Activated naive CD4-positive, alpha-beta T cell treated with anti-CD3 and anti-CD28 coated beads, Interleukin-2, amount 10 ng/mL, durations not matched to agents 7 days and 5 days (primary cell): ENCODE measurements at regions not wholly inside any gene's neighbourhood (a gene's known extent, or its start where the extent isn't known, plus 50 kb on each side); places are given as distances from the start of the nearest gene placed in this dataset.

Experiments
- CTCF ChIA-PET: fragments of 350-600 bp; sonication (Branson Sonifier 250); formaldehyde crosslinking; loops from one replicate; lab custom pipeline; 2021; ENCODE audit warnings: antibody characterized with exemption; lab: Charles Lee
- DNase-seq: peaks from one replicate; pipeline ENCODE4 v3.0.0-alpha.2; 2020
- H3K27ac Mint-ChIP-seq: one replicate; pipeline ENCODE4 v1.8.0; 2021; ENCODE audit warnings: mild to moderate bottlenecking, moderate library complexity, mixed read lengths
- H3K27me3 Mint-ChIP-seq: one replicate; pipeline ENCODE4 v1.8.0; 2021; ENCODE audit warnings: mild to moderate bottlenecking, mixed read lengths
- H3K36me3 Mint-ChIP-seq: one replicate; pipeline ENCODE4 v1.8.0; 2021; ENCODE audit warnings: mixed read lengths
- H3K4me1 Mint-ChIP-seq: one replicate; pipeline ENCODE4 v1.8.0; 2021; ENCODE audit warnings: mixed read lengths
- H3K4me3 Mint-ChIP-seq: one replicate; pipeline ENCODE4 v1.8.0; 2021; ENCODE audit warnings: mild to moderate bottlenecking, moderate library complexity, mixed read lengths
- H3K9me3 Mint-ChIP-seq: one replicate; pipeline ENCODE4 v1.8.0; 2021; ENCODE audit warnings: mixed read lengths

- Mint-ChIP-seq H3K4me1 (no peaks in the 10 kb centered on the region), H3K4me3 (no peak overlapping the region), H3K36me3 (no peaks in the 10 kb centered on the region), H3K27ac (no peak overlapping the region), H3K9me3 (no peaks in the 10 kb centered on the region), H3K27me3 (no peaks in the 10 kb centered on the region)
- DNase-seq, result no peak
- CTCF ChIA-PET, result interaction anchor here (0.7 kb wide), 1 partner anchor 288 kb away, joined by 3 read pairs; no protein-coding TSS in a partner anchor
Observed at GRCh38 chr7:93008833-93009232, 108.9 kb downstream of the SAMD9 start.

GRCh38 chr7:93006480-93007095 is 111.2 kb downstream of the SAMD9 start:
- H3K4me1 Mint-ChIP-seq, result no peaks in the 10 kb centered on the region
- no peaks in the 10 kb centered on the region for H3K9me3 Mint-ChIP-seq
- CTCF ChIA-PET, result no interaction called here
- no peaks in the 10 kb centered on the region for H3K36me3 Mint-ChIP-seq
- no peaks in the 10 kb centered on the region for H3K27me3 Mint-ChIP-seq
- H3K27ac Mint-ChIP-seq, result no peak overlapping the region
- no peak for DNase-seq
- no peak overlapping the region for H3K4me3 Mint-ChIP-seq

- Mint-ChIP-seq H3K4me3 (no peak overlapping the region), H3K9me3 (no peaks in the 10 kb centered on the region), H3K27me3 (peaks cover 3% of the 10 kb centered on the region), H3K36me3 (no peaks in the 10 kb centered on the region), H3K27ac (no peak overlapping the region), H3K4me1 (no peaks in the 10 kb centered on the region)
- DNase-seq, result no peak
- CTCF ChIA-PET, result no interaction called here
Observed at GRCh38 chr7:93004906-93005305, 112.9 kb downstream of the SAMD9 start.

GRCh38 chr7:92997719-92998118 is 120.1 kb downstream of the SAMD9 start:
- no peak for DNase-seq
- no peak overlapping the region for H3K4me3 Mint-ChIP-seq
- peaks cover 21% of the 10 kb centered on the region for H3K27me3 Mint-ChIP-seq
- no peaks in the 10 kb centered on the region for H3K4me1 Mint-ChIP-seq
- H3K9me3 Mint-ChIP-seq, result no peaks in the 10 kb centered on the region
- CTCF ChIA-PET, result no interaction called here
- H3K36me3 Mint-ChIP-seq, result no peaks in the 10 kb centered on the region
- H3K27ac Mint-ChIP-seq, result no peak overlapping the region

GRCh38 chr7:92997152-92997551 is 120.6 kb downstream of the SAMD9 start:
- H3K4me3 Mint-ChIP-seq, result no peak overlapping the region
- DNase-seq, result no peak
- H3K4me1 Mint-ChIP-seq, result no peaks in the 10 kb centered on the region
- H3K27ac Mint-ChIP-seq, result no peak overlapping the region
- peaks cover 21% of the 10 kb centered on the region for H3K27me3 Mint-ChIP-seq
- no peaks in the 10 kb centered on the region for H3K36me3 Mint-ChIP-seq
- CTCF ChIA-PET, result no interaction called here
- H3K9me3 Mint-ChIP-seq, result no peaks in the 10 kb centered on the region

- Mint-ChIP-seq H3K4me3 (no peak overlapping the region), H3K27ac (no peak overlapping the region), H3K9me3 (no peaks in the 10 kb centered on the region), H3K27me3 (peaks cover 19% of the 10 kb centered on the region), H3K36me3 (no peaks in the 10 kb centered on the region), H3K4me1 (no peaks in the 10 kb centered on the region)
- CTCF ChIA-PET, result no interaction called here
- DNase-seq, result no peak
Observed at GRCh38 chr7:92994901-92995300, 122.9 kb downstream of the SAMD9 start.

GRCh38 chr7:92992932-92993331 is 124.8 kb downstream of the SAMD9 start:
- CTCF ChIA-PET, result no interaction called here
- H3K27ac Mint-ChIP-seq, result no peak overlapping the region
- no peaks in the 10 kb centered on the region for H3K4me1 Mint-ChIP-seq
- H3K4me3 Mint-ChIP-seq, result no peak overlapping the region
- no peak for DNase-seq
- peaks cover 14% of the 10 kb centered on the region for H3K27me3 Mint-ChIP-seq
- H3K9me3 Mint-ChIP-seq, result no peaks in the 10 kb centered on the region
- H3K36me3 Mint-ChIP-seq, result no peaks in the 10 kb centered on the region

GRCh38 chr7:92992483-92992882 is 125.3 kb downstream of the SAMD9 start:
- no peak for DNase-seq
- H3K4me3 Mint-ChIP-seq, result no peak overlapping the region
- H3K27me3 Mint-ChIP-seq, result peaks cover 9% of the 10 kb centered on the region
- H3K36me3 Mint-ChIP-seq, result no peaks in the 10 kb centered on the region
- H3K9me3 Mint-ChIP-seq, result no peaks in the 10 kb centered on the region
- H3K4me1 Mint-ChIP-seq, result no peaks in the 10 kb centered on the region
- CTCF ChIA-PET, result no interaction called here
- H3K27ac Mint-ChIP-seq, result no peak overlapping the region

GRCh38 chr7:92991190-92991589 is 126.6 kb downstream of the SAMD9 start:
- CTCF ChIA-PET, result no interaction called here
- Mint-ChIP-seq H3K36me3 (no peaks in the 10 kb centered on the region), H3K27ac (no peak overlapping the region), H3K27me3 (peaks cover 8% of the 10 kb centered on the region), H3K9me3 (no peaks in the 10 kb centered on the region), H3K4me1 (no peaks in the 10 kb centered on the region), H3K4me3 (no peak overlapping the region)
- DNase-seq, result no peak

- Mint-ChIP-seq H3K36me3 (no peaks in the 10 kb centered on the region), H3K4me3 (no peak overlapping the region), H3K4me1 (no peaks in the 10 kb centered on the region), H3K9me3 (no peaks in the 10 kb centered on the region), H3K27ac (no peak overlapping the region), H3K27me3 (peaks cover 7% of the 10 kb centered on the region)
- no peak for DNase-seq
- CTCF ChIA-PET, result no interaction called here
Observed at GRCh38 chr7:92988941-92989545, 128.7 kb downstream of the SAMD9 start.

GRCh38 chr7:92988051-92988450 is 129.7 kb downstream of the SAMD9 start:
- DNase-seq, result no peak
- Mint-ChIP-seq H3K27me3 (peaks cover 7% of the 10 kb centered on the region), H3K4me3 (no peak overlapping the region), H3K9me3 (no peaks in the 10 kb centered on the region), H3K27ac (no peak overlapping the region), H3K4me1 (no peaks in the 10 kb centered on the region), H3K36me3 (no peaks in the 10 kb centered on the region)
- CTCF ChIA-PET, result no interaction called here

GRCh38 chr7:92987538-92987937 is 130.2 kb downstream of the SAMD9 start:
- H3K27ac Mint-ChIP-seq, result no peak overlapping the region
- no peaks in the 10 kb centered on the region for H3K36me3 Mint-ChIP-seq
- H3K4me1 Mint-ChIP-seq, result no peaks in the 10 kb centered on the region
- no peak for DNase-seq
- CTCF ChIA-PET, result no interaction called here
- no peak overlapping the region for H3K4me3 Mint-ChIP-seq
- peaks cover 8% of the 10 kb centered on the region for H3K27me3 Mint-ChIP-seq
- H3K9me3 Mint-ChIP-seq, result no peaks in the 10 kb centered on the region

- DNase-seq, result no peak
- H3K27ac Mint-ChIP-seq, result no peak overlapping the region
- no peaks in the 10 kb centered on the region for H3K9me3 Mint-ChIP-seq
- no peaks in the 10 kb centered on the region for H3K4me1 Mint-ChIP-seq
- no peaks in the 10 kb centered on the region for H3K36me3 Mint-ChIP-seq
- no peak overlapping the region for H3K4me3 Mint-ChIP-seq
- CTCF ChIA-PET, result no interaction called here
- peaks cover 10% of the 10 kb centered on the region for H3K27me3 Mint-ChIP-seq
Observed at GRCh38 chr7:92987095-92987494, 130.7 kb downstream of the SAMD9 start.

- H3K27ac Mint-ChIP-seq, result no peak overlapping the region
- no peak overlapping the region for H3K4me3 Mint-ChIP-seq
- H3K9me3 Mint-ChIP-seq, result peaks cover 4% of the 10 kb centered on the region
- CTCF ChIA-PET, result no interaction called here
- no peaks in the 10 kb centered on the region for H3K4me1 Mint-ChIP-seq
- no peak for DNase-seq
- no peaks in the 10 kb centered on the region for H3K36me3 Mint-ChIP-seq
- H3K27me3 Mint-ChIP-seq, result peaks cover 6% of the 10 kb centered on the region
Observed at GRCh38 chr7:92982928-92983327, 134.9 kb downstream of the SAMD9 start.

GRCh38 chr7:92976931-92977330 is 140.6 kb upstream of the CDK6 start:
- Mint-ChIP-seq H3K4me3 (no peak overlapping the region), H3K36me3 (no peaks in the 10 kb centered on the region), H3K9me3 (peaks cover 20% of the 10 kb centered on the region), H3K27me3 (no peaks in the 10 kb centered on the region), H3K27ac (no peak overlapping the region), H3K4me1 (peaks cover 10% of the 10 kb centered on the region)
- CTCF ChIA-PET, result no interaction called here
- no peak for DNase-seq
